GM19463 (cell line): ENCODE measurements at regions not wholly inside any gene's neighbourhood (a gene's known extent, or its start where the extent isn't known, plus 50 kb on each side); places are given as distances from the start of the nearest gene placed in this dataset.

Experiments used
- ATAC-seq: cut with Tn5 transposase; IDR thresholded peaks from one replicate; pipeline ENCODE4 v1.9.1; 2021; ENCODE audit warnings: mild to moderate bottlenecking, moderate library complexity; ENCODE audit not compliant: unreplicated experiment

DNA sequence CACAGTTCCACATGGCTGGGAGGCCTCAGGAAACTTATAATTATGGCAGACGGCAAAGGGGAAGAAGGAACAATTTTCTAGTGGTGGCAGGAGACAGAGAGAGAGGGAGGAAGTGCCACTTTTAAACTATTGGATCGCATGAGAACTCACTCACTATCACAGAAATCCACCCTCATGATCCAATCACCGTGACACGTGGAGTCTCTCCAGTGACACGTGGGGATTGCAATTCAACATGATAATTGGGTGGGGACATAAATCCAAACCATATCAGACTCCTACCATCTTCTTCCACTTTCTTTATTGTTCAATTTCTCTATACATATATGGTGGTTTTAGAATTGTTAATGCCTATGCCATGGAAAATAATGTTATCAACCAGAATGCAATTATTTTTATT lies 103.7 kb upstream of the SYT1 start:
- no peak for ATAC-seq

DNA sequence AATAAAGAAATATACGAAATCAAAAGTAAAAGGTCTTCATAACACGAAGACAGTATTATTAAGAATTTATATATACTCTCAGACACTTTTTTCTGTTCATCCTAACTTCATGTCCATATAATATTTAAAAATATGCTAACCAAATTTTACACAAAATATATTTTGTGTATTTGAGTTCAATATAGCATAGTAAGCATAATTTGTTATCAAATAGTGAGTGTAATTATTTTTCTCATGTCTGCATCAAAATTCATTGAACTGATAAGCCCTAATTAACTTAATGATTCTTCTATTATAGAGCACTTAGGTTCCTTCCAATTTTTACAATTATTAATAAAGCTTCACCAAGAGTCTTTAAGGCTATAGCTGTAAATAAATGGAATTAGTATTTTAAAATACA lies 99.7 kb upstream of the SYT1 start:
- no peak for ATAC-seq

DNA sequence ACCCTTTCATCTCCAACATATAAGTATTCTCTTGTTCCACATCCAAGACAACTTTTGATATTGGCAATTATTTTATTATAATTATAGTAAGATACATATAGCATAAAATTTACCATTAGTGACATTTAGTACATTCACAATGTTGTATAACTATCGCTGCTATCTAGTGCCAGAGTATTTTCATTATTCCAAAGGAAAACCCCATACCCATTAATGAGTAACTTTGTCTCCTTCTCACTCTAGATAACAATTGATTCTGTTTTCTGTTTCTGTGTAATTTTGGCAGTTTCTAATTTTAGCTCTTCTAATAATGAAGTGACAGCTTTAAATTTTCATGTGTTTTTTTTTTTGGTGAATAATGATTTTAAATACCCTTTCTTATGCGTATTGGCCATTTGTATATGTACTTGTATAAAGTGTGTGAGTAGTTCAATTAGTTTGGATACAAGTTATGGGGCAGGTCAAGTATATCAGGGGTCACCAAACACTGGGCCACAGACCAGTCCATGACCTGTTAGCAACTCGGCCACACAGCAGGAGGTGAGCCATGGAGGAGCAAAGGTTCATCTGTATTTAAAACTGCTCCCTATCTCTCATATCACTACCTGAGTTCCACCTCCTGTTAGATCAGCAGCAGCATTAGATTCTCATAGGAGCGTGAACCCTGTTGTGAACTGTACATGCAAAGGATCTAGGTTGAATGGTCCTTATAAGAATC lies 97.2 kb upstream of the SYT1 start:
- ATAC-seq, result no peak

DNA sequence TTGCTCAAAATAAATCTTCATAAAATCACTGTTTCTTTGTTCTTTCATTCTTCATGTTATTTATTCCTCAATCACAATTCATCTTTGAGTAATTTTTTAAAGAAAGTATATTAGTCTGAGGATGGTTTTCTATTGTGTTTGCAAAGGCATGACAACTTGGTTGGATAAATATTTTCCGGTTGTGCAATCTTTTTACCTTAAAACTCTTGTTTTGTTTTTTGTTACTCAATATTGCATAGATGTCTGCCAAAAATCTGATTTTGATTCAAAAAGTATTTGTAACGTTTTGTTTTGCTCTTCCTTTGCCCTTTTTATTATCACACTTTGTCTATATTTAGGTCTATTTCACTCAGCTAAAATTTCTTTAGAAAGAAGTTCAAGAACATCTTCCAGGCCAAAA lies 86.2 kb upstream of the SYT1 start:
- ATAC-seq, result no peak

DNA sequence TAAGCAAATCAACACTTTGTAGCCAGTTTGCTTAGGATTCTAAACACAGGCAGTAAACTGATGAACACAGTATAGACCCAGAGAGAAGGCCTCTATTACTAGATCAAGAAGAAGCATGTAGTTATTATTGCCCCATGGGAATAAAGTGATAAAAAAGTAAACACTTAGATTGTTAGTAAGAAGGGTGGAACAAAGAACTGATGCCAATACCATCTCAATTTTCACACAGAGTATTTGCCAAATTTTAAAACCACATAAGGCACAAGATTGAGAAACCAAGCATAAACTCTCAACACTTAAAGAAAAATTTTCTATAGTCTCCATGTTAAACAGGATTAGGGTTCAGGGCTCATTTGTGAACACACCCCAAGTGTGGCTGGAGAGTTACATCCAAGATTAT lies 77.0 kb upstream of the SYT1 start:
- no peak for ATAC-seq

DNA sequence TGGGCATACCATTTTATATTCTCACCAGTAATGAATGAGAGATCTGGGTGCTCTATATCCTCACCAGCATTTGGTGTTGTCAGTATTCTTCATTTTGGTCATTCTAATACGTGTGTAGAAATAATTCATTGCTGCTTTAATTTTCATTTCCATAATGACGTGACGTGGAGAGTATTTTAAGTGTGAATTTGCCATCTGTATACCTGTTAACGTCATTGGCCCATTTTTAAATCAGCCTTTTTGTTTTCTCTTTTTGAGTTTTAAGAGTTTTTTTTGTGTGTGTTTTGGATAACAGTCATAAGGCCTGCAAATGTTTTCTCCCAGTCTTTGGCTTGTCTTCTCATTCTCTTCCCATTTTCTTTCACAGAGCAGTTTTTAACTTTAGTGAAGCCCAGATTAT lies 74.4 kb upstream of the SYT1 start:
- no peak for ATAC-seq

DNA sequence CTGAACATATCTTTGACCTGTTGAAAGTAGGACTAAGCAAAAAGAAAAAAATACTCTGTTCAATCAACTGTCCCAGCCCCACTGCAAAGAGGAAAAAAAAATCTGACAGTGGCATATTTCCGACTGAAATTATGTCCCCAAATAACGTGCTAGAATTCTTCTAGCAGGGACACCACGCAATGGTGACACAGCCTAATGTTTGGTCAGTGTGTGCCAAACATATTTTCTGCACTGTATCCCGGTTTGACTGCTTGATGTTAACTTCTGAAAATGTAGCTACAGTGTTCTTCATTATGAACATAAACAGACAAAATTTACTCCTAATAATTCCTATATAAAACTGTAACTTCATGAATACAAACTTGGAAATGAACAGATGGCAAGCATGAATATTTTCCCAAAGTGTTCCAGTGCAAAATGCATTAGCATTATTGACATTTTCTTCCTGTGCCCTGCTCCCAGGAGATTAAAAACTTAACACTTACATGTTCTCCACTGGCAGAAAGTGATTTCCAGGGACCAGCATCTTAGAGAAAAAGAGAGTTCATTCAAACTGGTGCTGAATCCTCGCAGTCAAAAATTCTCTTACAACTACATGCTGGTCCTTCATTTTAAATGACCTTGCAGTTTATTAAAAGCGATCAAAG lies 72.4 kb upstream of the SYT1 start:
- ATAC-seq, result no peak

DNA sequence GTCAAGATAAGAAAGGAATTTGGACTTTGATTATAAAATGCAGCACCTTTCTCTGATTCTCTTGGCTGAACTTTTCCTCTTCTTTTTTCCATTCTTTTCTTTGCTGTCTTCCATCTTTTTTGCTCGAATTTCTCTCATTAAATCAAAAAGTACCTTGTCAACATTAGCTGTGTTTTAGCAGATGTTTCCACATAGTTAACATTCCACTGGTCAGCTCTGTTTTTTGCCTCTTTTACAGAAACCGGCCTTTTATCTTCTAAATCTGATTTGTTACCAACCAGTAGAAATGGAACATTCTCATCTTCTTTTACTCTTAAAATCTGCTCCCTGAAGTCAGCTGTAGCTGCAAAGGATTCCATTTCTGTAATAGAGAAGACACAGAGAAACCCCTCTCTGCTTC lies 71.1 kb upstream of the SYT1 start:
- no peak for ATAC-seq

DNA sequence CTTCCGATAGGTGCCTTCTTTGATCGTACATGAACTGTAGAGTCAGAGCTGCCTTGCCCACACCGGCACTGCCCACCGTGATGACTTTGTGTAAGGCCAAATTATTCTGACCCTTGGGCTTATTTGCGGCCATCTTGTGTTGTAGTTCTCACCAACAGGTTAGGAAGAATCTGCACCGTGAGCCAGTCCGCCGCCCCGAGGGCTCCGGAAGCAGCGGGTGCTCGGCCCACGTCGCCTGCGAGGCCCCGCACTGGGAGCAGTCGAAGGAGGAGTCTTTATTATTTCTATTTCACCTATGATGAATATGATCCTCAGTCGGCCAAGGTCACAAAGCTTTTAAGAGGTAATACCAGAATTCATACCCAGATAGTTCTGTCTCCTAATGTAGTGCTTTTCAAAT lies 70.6 kb upstream of the SYT1 start:
- ATAC-seq, result no peak

DNA sequence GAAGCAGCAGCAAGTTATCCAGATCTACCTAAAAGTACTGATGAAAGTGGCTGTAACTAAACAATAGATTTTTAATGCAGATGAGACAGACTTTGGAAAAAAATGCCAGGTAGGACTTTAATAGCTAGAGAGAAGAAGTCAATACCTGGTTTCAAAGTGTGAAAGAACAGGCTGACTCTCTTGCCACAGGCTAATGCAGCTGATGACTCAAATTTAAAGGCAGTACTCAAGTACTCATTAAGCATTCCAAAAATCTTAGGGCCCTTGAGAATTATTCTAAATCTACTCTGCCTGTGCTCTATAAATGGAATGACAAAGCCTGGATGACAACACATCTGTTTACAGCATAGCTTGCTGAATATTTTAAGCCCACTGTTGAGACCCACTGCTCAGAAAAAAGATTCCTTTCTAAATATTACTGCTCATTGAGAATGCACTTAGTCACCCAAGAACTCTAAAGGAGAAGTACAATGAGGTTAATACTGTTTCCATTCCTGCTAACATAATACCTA lies 68.6 kb upstream of the SYT1 start:
- ATAC-seq, result no peak

DNA sequence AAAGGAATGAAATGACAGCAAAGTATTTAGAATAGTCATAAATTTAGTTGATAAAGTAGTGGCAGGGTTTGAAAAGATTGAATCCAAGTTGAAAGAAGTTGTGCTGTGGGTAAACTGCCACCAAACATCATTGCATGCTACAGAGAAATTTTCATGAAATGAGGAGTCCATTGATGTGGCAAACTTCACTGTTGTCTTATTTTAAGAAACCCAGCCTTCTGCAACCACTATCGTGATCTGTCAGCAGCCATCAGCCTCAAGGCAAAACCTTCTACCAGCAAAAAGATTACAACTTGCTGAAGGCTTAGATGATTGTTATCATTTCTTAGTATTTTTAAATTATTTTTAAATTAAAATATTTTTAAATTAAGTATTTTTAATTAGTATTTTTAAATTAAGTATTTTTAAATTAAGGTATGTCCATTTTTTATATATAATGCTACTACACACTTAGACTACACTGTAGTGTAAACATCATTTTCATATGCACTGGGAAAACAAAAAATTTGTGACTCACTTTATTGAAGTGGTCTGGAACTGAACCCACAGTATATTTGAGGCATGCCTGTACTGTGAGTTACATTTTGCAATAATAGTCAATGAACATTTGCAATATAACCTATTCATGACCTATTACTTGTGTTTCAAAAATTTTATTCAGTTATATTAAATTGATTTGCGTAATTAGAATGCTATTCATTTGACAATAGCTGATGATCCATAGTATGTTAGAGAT lies 67.2 kb upstream of the SYT1 start:
- ATAC-seq, result no peak

DNA sequence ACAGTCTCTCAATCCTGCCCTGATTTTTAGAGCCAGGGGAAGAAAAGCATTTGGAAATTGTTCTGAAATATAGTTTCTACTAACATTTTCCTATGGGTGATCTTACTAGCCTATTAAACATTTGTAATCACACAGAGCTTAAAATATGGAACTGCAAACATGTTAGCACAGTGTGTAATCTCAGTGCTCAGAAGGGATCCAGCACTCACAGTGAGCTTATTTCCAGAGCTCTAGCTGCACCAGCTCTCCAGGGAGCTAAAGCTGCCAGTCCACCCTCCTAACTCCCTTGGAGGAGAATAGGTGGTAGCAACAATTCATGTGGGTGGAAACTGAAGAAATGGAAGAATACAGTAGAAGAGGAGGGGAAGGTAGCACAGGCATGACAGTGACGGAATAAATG lies 64.9 kb upstream of the SYT1 start:
- no peak for ATAC-seq

DNA sequence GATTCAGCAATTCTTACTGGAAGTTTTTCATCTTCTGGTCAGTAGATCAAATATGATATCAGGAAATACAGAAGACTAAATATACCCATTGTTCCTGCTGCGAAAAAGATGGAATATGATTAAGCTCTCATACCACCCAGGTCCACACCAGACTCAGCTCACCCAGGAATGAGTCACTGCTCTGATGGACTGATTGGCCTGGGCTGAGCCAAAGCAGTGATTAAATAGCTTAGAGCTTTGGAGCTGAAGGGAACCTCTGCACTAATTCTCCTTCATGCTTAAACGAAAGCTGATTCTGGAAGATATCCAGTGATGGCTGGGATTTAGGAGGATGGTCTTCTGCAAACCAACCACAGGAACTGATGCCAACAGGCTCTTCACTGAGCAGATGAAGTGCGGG lies 62.0 kb upstream of the SYT1 start:
- ATAC-seq, result no peak

DNA sequence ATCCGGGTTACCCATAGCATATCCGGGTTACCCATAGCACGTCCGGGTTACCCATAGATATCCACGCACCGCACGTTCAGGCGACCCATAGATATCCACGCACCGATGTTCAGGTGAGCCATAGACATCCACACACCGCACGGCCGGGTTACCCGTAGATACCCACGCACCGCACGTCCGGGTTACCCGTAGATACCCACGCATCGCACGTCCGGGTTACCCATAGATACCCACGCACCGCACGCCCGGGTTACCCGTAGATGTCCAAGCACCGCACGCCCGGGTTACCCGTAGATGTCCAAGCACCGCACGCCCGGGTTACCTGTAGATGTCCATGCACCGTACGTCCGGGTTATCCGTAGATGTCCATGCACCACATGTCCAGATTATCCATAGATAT lies 60.3 kb upstream of the SYT1 start:
- no peak for ATAC-seq
